SK-N-SH treated with all-trans-retinoic acid at 6 μM for 48 hours (cell line): ENCODE measurements at regions not wholly inside any gene's neighbourhood (a gene's known extent, or its start where the extent isn't known, plus 50 kb on each side); places are given as distances from the start of the nearest gene placed in this dataset.

Experiments used
- ATAC-seq: fragments of 200-7000 bp; cut with Tn5 transposase; 3 replicates; pipeline ENCODE4 v1.9.1; 2020; ENCODE audit warnings: mild to moderate bottlenecking, moderate library complexity
- ARNTL ChIP-seq: fragments of 450-650 bp; formaldehyde crosslinking; IDR thresholded peaks from 2 replicates; pipeline ENCODE4 v1.5.0; 2020; ENCODE audit warnings: low read depth, mild to moderate bottlenecking, moderate library complexity, borderline replicate concordance
- CREB5 ChIP-seq: fragments of 250-450 bp; sonication (Bioruptor Pico); IDR thresholded peaks from 2 replicates; pipeline ENCODE4 v1.5.1; 2020; ENCODE audit warnings: low read depth, mild to moderate bottlenecking, moderate library complexity
- CSDC2 ChIP-seq: fragments of 250-450 bp; sonication (Bioruptor Pico); IDR thresholded peaks from 2 replicates; pipeline ENCODE4 v1.5.0; 2020; ENCODE audit warnings: mild to moderate bottlenecking, moderate library complexity
- CSRNP3 ChIP-seq: fragments of 250-450 bp; sonication (Bioruptor Pico); IDR thresholded peaks from 2 replicates; pipeline ENCODE4 v1.5.1; 2021; ENCODE audit warnings: mild to moderate bottlenecking, moderate library complexity
- ESRRG ChIP-seq: fragments of 250-450 bp; sonication (Bioruptor Pico); IDR thresholded peaks from 2 replicates; pipeline ENCODE4 v1.6.1; 2021; ENCODE audit warnings: mild to moderate bottlenecking
- GLIS3 ChIP-seq: fragments of 250-450 bp; sonication (Bioruptor Pico); IDR thresholded peaks from 2 replicates; pipeline ENCODE4 v1.5.0; 2020; ENCODE audit warnings: mild to moderate bottlenecking, moderate library complexity
- ISL1 ChIP-seq: fragments of 250-450 bp; sonication (Bioruptor Pico); IDR thresholded peaks from 2 replicates; pipeline ENCODE4 v2.1.2; 2022; ENCODE audit warnings: mild to moderate bottlenecking, moderate library complexity
- PATZ1 ChIP-seq: fragments of 250-450 bp; sonication (Bioruptor Pico); IDR thresholded peaks from 2 replicates; pipeline ENCODE4 v1.8.0; 2020; ENCODE audit warnings: mild to moderate bottlenecking, moderate library complexity, borderline replicate concordance
- POU6F1 ChIP-seq: fragments of 250-450 bp; sonication (Bioruptor Pico); IDR thresholded peaks from 2 replicates; pipeline ENCODE4 v1.8.0; 2021; ENCODE audit warnings: low read depth, mild to moderate bottlenecking, moderate library complexity, borderline replicate concordance
- PPARA ChIP-seq: fragments of 250-450 bp; sonication (Bioruptor Pico); IDR thresholded peaks from 2 replicates; pipeline ENCODE4 v1.5.0; 2020; ENCODE audit warnings: mild to moderate bottlenecking, borderline replicate concordance
- RARB ChIP-seq: fragments of 250-450 bp; sonication (Bioruptor Pico); IDR thresholded peaks from 2 replicates; pipeline ENCODE4 v1.8.0; 2021; ENCODE audit warnings: mild to moderate bottlenecking, moderate library complexity
- SNAI2 ChIP-seq: fragments of 250-450 bp; sonication (Bioruptor Pico); IDR thresholded peaks from 2 replicates; pipeline ENCODE4 v1.5.0; 2020; ENCODE audit warnings: mild to moderate bottlenecking, moderate library complexity
- TCF4 ChIP-seq: fragments of 250-450 bp; sonication (Bioruptor Pico); IDR thresholded peaks from 2 replicates; pipeline ENCODE4 v1.8.0; 2021; ENCODE audit warnings: mild to moderate bottlenecking, moderate library complexity, borderline replicate concordance
- TOX ChIP-seq: fragments of 250-450 bp; sonication (Bioruptor Pico); IDR thresholded peaks from 2 replicates; pipeline ENCODE4 v1.8.0; 2021; ENCODE audit warnings: mild to moderate bottlenecking, moderate library complexity, borderline replicate concordance
- TSHZ2 ChIP-seq: fragments of 250-450 bp; sonication (Bioruptor Pico); IDR thresholded peaks from 2 replicates; pipeline ENCODE4 v1.5.0; 2020; ENCODE audit warnings: mild to moderate bottlenecking, moderate library complexity
- ZC3H10 ChIP-seq: fragments of 250-450 bp; sonication (Bioruptor Pico); IDR thresholded peaks from 2 replicates; pipeline ENCODE4 v1.5.1; 2021; ENCODE audit warnings: mild to moderate bottlenecking, moderate library complexity
- ZFP3 ChIP-seq: fragments of 250-450 bp; sonication (Bioruptor Pico); IDR thresholded peaks from 2 replicates; pipeline ENCODE4 v1.5.0; 2020; ENCODE audit warnings: mild to moderate bottlenecking, moderate library complexity
- ZFP30 ChIP-seq: fragments of 450-650 bp; formaldehyde crosslinking; IDR thresholded peaks from 2 replicates; pipeline ENCODE4 v1.5.0; 2022; ENCODE audit warnings: mild to moderate bottlenecking, moderate library complexity
- ZNF565 ChIP-seq: fragments of 450-650 bp; formaldehyde crosslinking; conservative IDR thresholded peaks from 2 replicates; pipeline ENCODE4 v1.5.0; 2020; ENCODE audit warnings: low read depth, mild to moderate bottlenecking, moderate library complexity
- ZNF70 ChIP-seq: fragments of 450-650 bp; formaldehyde crosslinking; IDR thresholded peaks from 2 replicates; pipeline ENCODE4 v1.5.0; 2020; ENCODE audit warnings: mild to moderate bottlenecking, moderate library complexity
- ZNF8 ChIP-seq: fragments of 450-650 bp; formaldehyde crosslinking; IDR thresholded peaks from 2 replicates; pipeline ENCODE4 v1.5.0; 2020; ENCODE audit warnings: mild to moderate bottlenecking, moderate library complexity

- no peak for TF ChIP-seq TCF4 (CRISPR knock-in tag)
- TF ChIP-seq ZC3H10 (CRISPR knock-in tag) = no peak
- no peak for TF ChIP-seq ARNTL (CRISPR knock-in tag)
- no peak for TF ChIP-seq ZFP30 (CRISPR knock-in tag)
- ATAC-seq = no peak
These were observed 370.8 kb upstream of the PTGER4 start for GRCh38 chr5:40308867-40309266.

GRCh38 chr5:40307920-40308319, 371.8 kb upstream of the PTGER4 start:
- TF ChIP-seq SNAI2 (CRISPR knock-in tag) (no peak), PPARA (CRISPR knock-in tag) (no peak), ARNTL (CRISPR knock-in tag) (no peak), ZFP30 (CRISPR knock-in tag) (no peak), ZFP3 (no peak), ESRRG (CRISPR knock-in tag) (no peak), CREB5 (no peak), TCF4 (CRISPR knock-in tag) (no peak), TSHZ2 (CRISPR knock-in tag) (no peak), ZNF8 (CRISPR knock-in tag) (no peak), ZC3H10 (CRISPR knock-in tag) (no peak), TOX (CRISPR knock-in tag) (no peak), CSDC2 (no peak), POU6F1 (CRISPR knock-in tag) (no peak)

GRCh38 chr5:40306869-40307487, 372.7 kb upstream of the PTGER4 start:
- no peak for ATAC-seq
- TF ChIP-seq SNAI2 (CRISPR knock-in tag) = no peak
- TF ChIP-seq RARB (CRISPR knock-in tag) = no peak
- TF ChIP-seq ARNTL (CRISPR knock-in tag) = no peak
- TF ChIP-seq ZNF70 = no peak

More at GRCh38 chr5:40307920-40308319, 371.8 kb upstream of the PTGER4 start:
- ATAC-seq = no peak

GRCh38 chr5:40292006-40292405, 387.7 kb upstream of the PTGER4 start:
- no peak for ATAC-seq
- TF ChIP-seq ZFP3 (no peak), ZNF8 (CRISPR knock-in tag) (no peak), PATZ1 (CRISPR knock-in tag) (no peak), TOX (CRISPR knock-in tag) (no peak), RARB (CRISPR knock-in tag) (no peak), ISL1 (CRISPR knock-in tag) (no peak), PPARA (CRISPR knock-in tag) (no peak), SNAI2 (CRISPR knock-in tag) (no peak), TCF4 (CRISPR knock-in tag) (no peak), GLIS3 (CRISPR knock-in tag) (no peak), CSDC2 (no peak), ZNF565 (CRISPR knock-in tag) (no peak), ZNF70 (no peak), CSRNP3 (no peak), ZC3H10 (CRISPR knock-in tag) (no peak), TSHZ2 (CRISPR knock-in tag) (no peak)
